HUDEP-2 (cell line): ENCODE measurements at regions not wholly inside any gene's neighbourhood (a gene's known extent, or its start where the extent isn't known, plus 50 kb on each side); places are given as distances from the start of the nearest gene placed in this dataset.
"Not testable (repeated sequence)": the region's sequence is repeated elsewhere in the genome, so short reads cannot be mapped to it uniquely, and the experiment has no call there.

Source experiments
- DNase-seq, 76 experiments: peaks; one replicate each; lab custom pipeline; 2025; ENCODE audit not compliant: unreplicated experiment in 76 of 76; lab: John Stamatoyannopoulos, UW

DNA sequence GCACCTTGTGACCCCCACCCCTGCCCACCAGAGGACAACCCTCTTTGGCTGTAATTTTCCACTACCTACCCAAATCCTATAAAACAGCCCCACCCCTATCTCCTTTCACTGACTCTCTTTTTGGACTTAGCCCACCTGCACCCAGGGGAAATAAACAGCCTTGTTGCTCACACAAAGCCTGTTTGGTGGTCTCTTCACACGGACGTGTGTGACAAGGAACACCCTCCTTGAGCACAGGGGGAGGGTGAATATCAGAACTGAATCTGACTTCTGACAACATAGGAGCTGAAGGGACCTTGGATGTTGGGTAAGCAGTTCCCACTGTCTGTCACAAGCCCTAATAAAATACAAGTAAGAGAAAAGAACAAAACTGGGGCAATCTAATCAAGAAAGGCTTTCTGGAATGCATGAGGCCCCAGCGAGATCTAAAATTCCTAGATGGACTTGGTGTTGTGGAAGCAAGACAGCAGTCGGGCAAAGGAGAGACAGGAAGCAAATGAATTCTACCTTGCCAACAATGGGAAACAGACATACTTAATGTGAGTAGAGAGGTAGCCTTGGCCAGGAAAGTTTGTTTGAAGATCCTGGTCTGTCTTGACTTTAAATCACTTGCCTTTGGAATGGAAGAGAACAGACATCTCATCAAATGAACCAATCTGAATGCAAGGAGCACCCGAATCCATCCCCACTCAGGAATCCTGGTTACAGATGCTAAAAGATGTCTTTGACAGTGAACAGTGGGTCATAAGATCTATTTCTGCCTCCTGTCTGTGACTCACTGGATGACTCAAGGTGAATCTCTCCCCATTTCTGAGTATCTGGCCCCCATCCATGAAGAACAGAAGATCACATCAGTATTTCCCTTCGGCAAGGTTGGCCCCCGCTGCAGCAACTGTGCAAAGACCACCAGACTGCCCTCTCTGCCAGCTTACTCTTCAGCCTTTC lies 53.3 kb downstream of the OLFML3 start:
- DNase-seq = no peak

DNA sequence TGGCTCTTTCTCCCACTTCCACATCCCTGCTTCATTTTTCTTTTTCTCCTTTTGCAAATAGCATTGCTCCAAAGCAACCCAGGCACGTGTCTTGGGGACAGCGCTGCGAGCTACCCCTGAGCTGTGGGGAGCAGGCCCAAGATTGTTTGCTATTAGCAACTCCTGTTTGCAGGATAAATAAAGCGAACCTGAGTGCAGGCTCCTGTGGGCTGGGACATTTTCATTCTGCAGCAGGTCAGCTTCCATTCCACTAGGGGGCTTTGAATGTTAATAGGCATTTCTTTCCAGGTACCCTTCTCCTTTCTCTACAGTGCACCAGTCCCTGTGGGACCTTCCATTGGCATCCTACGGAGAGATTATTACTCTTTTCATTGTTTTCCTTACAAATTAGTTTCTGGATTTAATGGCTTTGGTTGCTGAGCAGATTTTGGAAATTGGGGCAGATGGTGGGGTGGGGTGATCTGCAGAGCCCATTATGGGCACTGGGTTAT lies 54.0 kb downstream of the OLFML3 start:
- DNase-seq = peak in 5 of 76 experiments; percentile 1 to 11 (median 5)

DNA sequence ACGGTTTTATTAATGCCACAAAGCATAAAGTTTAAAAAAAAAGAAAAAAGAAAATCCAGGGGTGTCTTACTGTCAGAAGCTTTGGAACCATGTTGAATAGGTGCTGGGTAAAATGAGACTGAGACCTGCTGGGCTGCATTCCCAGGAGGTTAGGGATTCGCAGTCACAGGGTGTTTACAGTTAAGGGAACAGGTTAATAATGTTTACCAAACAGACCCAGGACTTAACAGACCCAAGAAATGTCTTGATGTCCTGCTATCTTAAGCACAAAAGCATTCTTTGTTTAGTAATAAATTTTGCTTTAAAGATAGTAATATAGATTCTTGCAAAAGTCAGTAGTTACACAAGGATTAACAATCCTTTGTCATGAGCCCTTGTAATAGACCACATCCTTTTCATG lies 54.7 kb downstream of the OLFML3 start:
- no peak for DNase-seq

DNA sequence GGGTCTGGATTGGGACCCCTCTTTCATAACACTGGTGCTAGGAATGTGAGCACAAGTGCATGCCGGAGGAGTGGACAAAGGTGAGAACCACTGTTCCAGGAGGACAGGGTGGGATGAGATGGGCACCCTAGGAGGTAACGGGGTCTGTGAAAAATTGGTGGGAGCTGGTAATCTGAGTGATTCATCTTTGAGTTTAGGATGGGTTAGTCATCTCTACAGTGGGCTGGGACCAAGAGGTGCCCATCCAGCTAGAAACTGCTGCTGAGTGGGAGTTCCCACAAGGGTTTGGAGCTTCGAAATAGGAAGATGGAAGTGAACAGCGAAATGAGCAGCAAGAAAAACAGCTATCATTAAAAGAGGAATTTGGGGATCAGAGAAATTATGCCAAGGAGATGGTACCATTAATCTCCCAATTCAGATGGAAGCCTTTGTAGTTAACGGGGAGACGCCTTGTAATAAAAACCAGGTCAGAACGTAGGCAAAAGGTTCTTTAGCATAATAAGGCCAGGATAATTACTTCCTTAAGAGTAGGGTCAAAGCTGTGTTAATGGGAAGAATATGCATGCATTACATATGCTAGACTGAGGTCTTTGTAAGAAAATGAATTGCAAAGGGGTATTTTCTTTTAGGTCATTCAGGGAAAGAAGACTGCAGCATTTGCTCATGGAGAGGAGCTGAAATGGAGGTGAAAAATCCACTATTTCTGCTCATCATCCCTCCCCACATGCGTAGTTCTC lies 55.5 kb downstream of the OLFML3 start:
- no peak for DNase-seq

DNA sequence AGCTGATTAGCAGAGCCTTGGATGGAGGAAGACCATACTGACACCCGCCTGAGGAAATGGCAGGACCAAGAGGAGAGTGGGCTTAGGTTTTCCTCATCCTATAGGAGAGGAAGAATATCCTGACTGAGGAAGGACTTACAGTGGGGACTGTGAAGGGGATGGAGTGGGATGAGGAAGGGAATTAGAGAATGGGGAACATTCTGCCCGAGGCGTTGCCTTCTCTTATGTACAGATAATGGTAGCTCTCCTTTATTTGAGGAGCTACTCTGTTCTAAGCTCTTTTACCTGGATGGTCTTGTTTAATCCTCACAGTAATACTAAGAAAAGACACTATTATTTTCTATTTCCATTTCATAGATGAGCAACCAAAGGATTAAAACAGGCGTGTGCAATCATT lies 56.0 kb downstream of the OLFML3 start:
- DNase-seq = no peak

DNA sequence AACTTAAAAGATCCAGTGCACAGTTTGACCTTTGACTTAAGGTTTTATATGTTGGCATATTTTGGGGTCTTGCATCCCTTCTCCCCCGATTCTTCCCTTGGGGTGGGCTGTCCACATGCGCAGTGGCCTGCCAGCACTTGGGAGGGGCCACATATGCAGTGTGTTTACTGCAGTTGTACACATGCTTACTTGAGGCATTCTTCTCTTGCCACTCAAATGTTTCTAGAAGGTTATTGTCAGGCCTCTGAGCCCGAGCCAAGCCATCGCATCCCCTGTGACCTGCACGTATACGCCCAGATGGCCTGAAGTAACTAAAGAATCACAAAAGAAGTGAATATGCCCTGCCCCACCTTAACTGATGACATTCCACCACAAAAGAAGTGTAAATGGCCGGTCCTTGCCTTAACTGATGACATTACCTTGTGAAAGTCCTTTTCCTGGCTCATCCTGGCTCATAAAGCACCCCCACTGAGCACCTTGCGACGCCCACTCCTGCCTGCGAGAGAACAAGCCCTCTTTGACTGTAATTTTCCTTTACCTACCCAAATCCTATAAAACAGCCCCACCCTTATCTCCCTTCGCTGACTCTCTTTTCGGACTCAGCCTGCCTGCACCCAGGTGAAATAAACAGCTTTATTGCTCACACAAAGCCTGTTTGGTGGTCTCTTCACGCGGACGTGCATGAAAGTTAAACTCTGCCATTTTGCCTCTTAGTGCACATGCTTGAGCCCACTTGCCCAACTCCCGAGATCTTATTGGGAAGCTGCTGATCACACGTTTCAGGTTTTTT lies 57.8 kb downstream of the OLFML3 start:
- not testable (repeated sequence) for DNase-seq

DNA sequence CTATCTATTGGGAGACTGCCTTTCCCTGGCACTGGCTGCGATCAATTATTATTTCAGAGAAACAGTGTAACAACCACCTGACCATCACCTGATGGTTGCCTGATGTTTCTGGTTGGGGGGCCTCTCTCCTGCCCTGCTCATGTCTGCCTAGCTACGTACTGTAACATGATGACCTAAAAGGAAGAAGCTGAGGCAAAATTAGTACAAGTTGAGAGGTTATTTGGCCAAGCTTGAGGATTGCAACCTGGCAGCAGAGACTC lies 58.3 kb downstream of the OLFML3 start:
- no peak for DNase-seq

DNA sequence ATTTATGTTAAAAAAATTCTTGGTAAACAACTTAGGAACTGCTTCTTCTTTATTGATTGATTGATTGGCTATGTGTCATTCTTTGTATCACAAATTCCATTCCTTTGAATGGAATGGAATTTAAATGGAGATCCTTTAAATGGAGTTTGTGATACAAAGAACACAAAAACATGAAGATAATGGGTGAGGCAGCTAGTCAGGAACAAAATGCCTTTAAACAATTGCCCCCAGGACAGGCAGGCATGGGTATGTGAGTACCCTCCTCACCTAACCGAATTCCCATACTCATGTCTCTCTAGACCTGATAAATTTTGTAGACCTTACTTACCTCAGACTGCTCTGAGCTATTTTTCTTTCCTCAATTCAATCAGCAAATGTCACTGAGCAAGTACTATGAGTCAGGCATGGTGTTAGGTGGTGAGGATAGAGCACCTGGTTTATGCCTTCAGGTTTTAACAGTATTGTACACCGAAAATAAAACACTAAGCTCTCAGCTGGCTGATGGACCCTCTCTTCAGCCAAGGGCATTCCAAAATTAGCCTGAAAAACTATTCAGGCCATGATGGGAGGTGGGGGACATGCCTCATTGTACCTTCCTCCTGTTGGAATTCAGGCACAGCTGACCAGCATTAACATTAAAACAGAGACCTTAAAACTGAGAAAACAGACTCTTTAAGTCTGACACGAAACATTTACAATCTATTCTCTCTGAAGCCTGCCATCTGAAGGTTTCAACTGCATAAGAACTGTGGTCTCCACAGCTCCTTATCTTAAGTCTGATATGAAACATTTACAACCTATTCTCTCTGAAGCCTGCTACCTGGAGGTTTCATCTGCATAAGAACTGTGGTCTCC lies 58.9 kb downstream of the OLFML3 start:
- no peak for DNase-seq
